ENCODE measurements at regions not wholly inside any gene's neighbourhood (a gene's known extent, or its start where the extent isn't known, plus 50 kb on each side); places are given as distances from the start of the nearest gene placed in this dataset.
"Not testable (repeated sequence)": the region's sequence is repeated elsewhere in the genome, so short reads cannot be mapped to it uniquely, and the experiment has no call there.

GRCh38 chr3:25844891-25845290 lies 55.0 kb downstream of the OXSM start:
- no peak for DNase-seq (ENCODE audit: low read depth in 2 of 2)

GRCh38 chr3:25846282-25846681 lies 56.4 kb downstream of the OXSM start:
- DNase-seq (ENCODE audit: low read depth in 2 of 2): no peak

GRCh38 chr3:25849091-25849490 lies 59.2 kb downstream of the OXSM start:
- DNase-seq (ENCODE audit: low read depth in 2 of 2): no peak

- no peak for DNase-seq (ENCODE audit: low read depth in 2 of 2)
These were observed 59.9 kb downstream of the OXSM start for GRCh38 chr3:25849641-25850385.

- DNase-seq (ENCODE audit: low read depth in 2 of 2): not testable (repeated sequence)
These were observed 61.9 kb downstream of the OXSM start for GRCh38 chr3:25851693-25852259.

- DNase-seq (ENCODE audit: low read depth in 2 of 2): no peak
These were observed 64.3 kb downstream of the OXSM start for GRCh38 chr3:25854214-25854613.

- DNase-seq (ENCODE audit: low read depth in 2 of 2): no peak
These were observed 64.7 kb downstream of the OXSM start for GRCh38 chr3:25854635-25855034.

- no peak for DNase-seq (ENCODE audit: low read depth in 2 of 2)
These were observed 65.4 kb downstream of the OXSM start for GRCh38 chr3:25855266-25855784.

GRCh38 chr3:25856902-25857518 lies 67.1 kb downstream of the OXSM start:
- no peak for DNase-seq (ENCODE audit: low read depth in 2 of 2)

GRCh38 chr3:25861566-25861965 lies 71.7 kb downstream of the OXSM start:
- DNase-seq (ENCODE audit: low read depth in 2 of 2): no peak

- no peak for DNase-seq (ENCODE audit: low read depth in 2 of 2)
These were observed 73.1 kb downstream of the OXSM start for GRCh38 chr3:25863011-25863415.

GRCh38 chr3:25863416-25863959 lies 73.6 kb downstream of the OXSM start:
- DNase-seq (ENCODE audit: low read depth in 2 of 2): no peak

- no peak for DNase-seq (ENCODE audit: low read depth in 2 of 2)
These were observed 80.6 kb downstream of the OXSM start for GRCh38 chr3:25870452-25870851.

- DNase-seq (ENCODE audit: low read depth in 2 of 2): no peak
These were observed 82.4 kb downstream of the OXSM start for GRCh38 chr3:25872200-25872877.

- no peak for DNase-seq (ENCODE audit: low read depth in 2 of 2)
These were observed 93.6 kb downstream of the OXSM start for GRCh38 chr3:25883492-25883891.

- DNase-seq (ENCODE audit: low read depth in 2 of 2): no peak
These were observed 95.1 kb downstream of the OXSM start for GRCh38 chr3:25884981-25885380.

GRCh38 chr3:25885544-25885943 lies 95.7 kb downstream of the OXSM start:
- DNase-seq (ENCODE audit: low read depth in 2 of 2): no peak

GRCh38 chr3:25887907-25888306 lies 98.0 kb downstream of the OXSM start:
- no peak for DNase-seq (ENCODE audit: low read depth in 2 of 2)

- DNase-seq (ENCODE audit: low read depth in 2 of 2): no peak
These were observed 99.1 kb downstream of the OXSM start for GRCh38 chr3:25888892-25889524.

GRCh38 chr3:25889525-25889917 lies 99.6 kb downstream of the OXSM start:
- DNase-seq (ENCODE audit: low read depth in 2 of 2): no peak

GRCh38 chr3:25894101-25894500 lies 104.2 kb downstream of the OXSM start:
- no peak for DNase-seq (ENCODE audit: low read depth in 2 of 2)

- DNase-seq (ENCODE audit: low read depth in 2 of 2): no peak
These were observed 105.1 kb downstream of the OXSM start for GRCh38 chr3:25895031-25895430.
